ENCODE measurements at regions not wholly inside any gene's neighbourhood (a gene's known extent, or its start where the extent isn't known, plus 50 kb on each side); places are given as distances from the start of the nearest gene placed in this dataset.

DNA sequence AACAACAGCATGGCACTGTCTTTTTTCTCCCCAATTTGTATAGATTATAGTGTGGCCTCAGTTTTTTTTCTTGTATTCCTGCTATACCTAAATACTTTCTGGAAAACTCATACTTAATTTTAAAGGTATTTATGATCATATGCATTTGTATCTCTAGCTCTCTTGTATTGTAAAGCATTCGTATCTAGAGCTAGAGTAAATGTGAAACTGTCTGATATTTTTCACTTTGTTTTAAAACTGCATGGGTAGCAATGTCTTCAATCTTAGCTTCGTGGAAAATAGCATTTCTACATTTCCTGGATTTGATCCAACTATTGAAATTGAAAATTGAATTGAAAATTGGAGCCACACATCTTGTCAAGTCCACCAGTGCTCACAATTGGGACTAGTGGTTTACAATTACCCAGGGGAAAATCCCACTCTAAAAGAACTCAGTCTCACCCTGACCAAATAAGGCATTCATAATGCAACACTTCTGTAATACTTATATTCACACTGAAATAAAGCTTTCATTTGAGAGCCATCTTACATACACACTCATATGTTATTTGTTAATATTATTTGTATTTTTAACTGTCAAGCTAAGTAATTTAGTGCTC is 51.3 kb upstream of the KLF6 start:
- Mint-ChIP-seq H3K36me3 (ENCODE audit: insufficient read depth in 1 of 3, low read depth in 3 of 3) (no peaks in the 10 kb centered on the region; a peak in 1 of 7 replicates), H3K4me1 (peaks cover 6 to 11% of the 10 kb centered on the region in 2 experiments), H3K4me3 (no peak overlapping the region), H3K27ac (no peak overlapping the region), H3K27me3 (ENCODE audit: low read depth) (no peaks in the 10 kb centered on the region), H3K9me3 (no peaks in the 10 kb centered on the region)
- no peaks in the 10 kb centered on the region for H4K20me1 ChIP-seq (ENCODE audit: control insufficient read depth, insufficient read depth, insufficient read length)
- H3K23me2 ChIP-seq (ENCODE audit: insufficient read length, low read depth, low read length, poor library complexity, severe bottlenecking): no peaks in the 10 kb centered on the region
- H4K91ac ChIP-seq (ENCODE audit: insufficient read length, low read depth, low read length): no peak overlapping the region
- no peak overlapping the region for H2BK12ac ChIP-seq (ENCODE audit: insufficient read length, low read depth, low read length)
- H2AFZ ChIP-seq (ENCODE audit: low read length): no peak overlapping the region
- no peak overlapping the region for H3K4me2 ChIP-seq (ENCODE audit: insufficient read depth, insufficient read length, low read length)
- no peaks in the 10 kb centered on the region for H3K27me3 ChIP-seq (ENCODE audit: insufficient read depth, low read length)
- no peaks in the 10 kb centered on the region for H3K79me1 ChIP-seq (ENCODE audit: insufficient read depth, low read depth, low read length, poor library complexity, severe bottlenecking)
- no peaks in the 10 kb centered on the region for H3K79me2 ChIP-seq (ENCODE audit: insufficient read depth, low read length)
- no peak overlapping the region for H4K5ac ChIP-seq (ENCODE audit: insufficient read length, low read depth, low read length)
- H2BK15ac ChIP-seq (ENCODE audit: low read depth, low read length): no peak overlapping the region
- no CpG with 5 or more reads among the region's 2 CpGs for WGBS (ENCODE audit: extremely low coverage, insufficient read length, low lambda C conversion rate)
- no peak overlapping the region for H2AK5ac ChIP-seq (ENCODE audit: insufficient read length, low read length)
- H3K27ac ChIP-seq (ENCODE audit: insufficient read length, low read depth, low read length): no peak overlapping the region
- no peak overlapping the region for H2BK120ac ChIP-seq (ENCODE audit: low read depth, low read length, poor library complexity, severe bottlenecking)
- H3K56ac ChIP-seq (ENCODE audit: insufficient read length, low read depth, low read length): no peak overlapping the region
- H3K4ac ChIP-seq (ENCODE audit: low read depth, low read length): no peak overlapping the region
- no peak overlapping the region for H2BK5ac ChIP-seq (ENCODE audit: insufficient read length, low read length)
- H2BK20ac ChIP-seq (ENCODE audit: low read depth, low read length, poor library complexity, severe bottlenecking): no peak overlapping the region
- no peaks in the 10 kb centered on the region for H3K4me1 ChIP-seq (ENCODE audit: insufficient read depth, low read length)
- H3K18ac ChIP-seq (ENCODE audit: insufficient read length, low read depth, low read length): no peak overlapping the region
- no peaks in the 10 kb centered on the region for H3K9me3 ChIP-seq (ENCODE audit: control insufficient read depth, low read depth, low read length)
- no peak overlapping the region for H4K8ac ChIP-seq (replicated peaks; ENCODE audit: insufficient read length, low read depth, low read length)
- H3T11ph ChIP-seq (ENCODE audit: low read length): no peak overlapping the region
- no peak for DNase-seq
- TF ChIP-seq, protein P1, sequence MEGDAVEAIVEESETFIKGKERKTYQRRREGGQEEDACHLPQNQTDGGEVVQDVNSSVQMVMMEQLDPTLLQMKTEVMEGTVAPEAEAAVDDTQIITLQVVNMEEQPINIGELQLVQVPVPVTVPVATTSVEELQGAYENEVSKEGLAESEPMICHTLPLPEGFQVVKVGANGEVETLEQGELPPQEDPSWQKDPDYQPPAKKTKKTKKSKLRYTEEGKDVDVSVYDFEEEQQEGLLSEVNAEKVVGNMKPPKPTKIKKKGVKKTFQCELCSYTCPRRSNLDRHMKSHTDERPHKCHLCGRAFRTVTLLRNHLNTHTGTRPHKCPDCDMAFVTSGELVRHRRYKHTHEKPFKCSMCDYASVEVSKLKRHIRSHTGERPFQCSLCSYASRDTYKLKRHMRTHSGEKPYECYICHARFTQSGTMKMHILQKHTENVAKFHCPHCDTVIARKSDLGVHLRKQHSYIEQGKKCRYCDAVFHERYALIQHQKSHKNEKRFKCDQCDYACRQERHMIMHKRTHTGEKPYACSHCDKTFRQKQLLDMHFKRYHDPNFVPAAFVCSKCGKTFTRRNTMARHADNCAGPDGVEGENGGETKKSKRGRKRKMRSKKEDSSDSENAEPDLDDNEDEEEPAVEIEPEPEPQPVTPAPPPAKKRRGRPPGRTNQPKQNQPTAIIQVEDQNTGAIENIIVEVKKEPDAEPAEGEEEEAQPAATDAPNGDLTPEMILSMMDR (conservative IDR thresholded peaks at IDR 0.05): no peak
- H3K23ac ChIP-seq (ENCODE audit: insufficient read length, low read depth, low read length): no peak overlapping the region
- no peak overlapping the region for H3K9ac ChIP-seq (ENCODE audit: extremely low read depth, insufficient read length, low read length)
- H3K14ac ChIP-seq (ENCODE audit: insufficient read depth, low read length): no peak overlapping the region
